ENCODE measurements at regions not wholly inside any gene's neighbourhood (a gene's known extent, or its start where the extent isn't known, plus 50 kb on each side); places are given as distances from the start of the nearest gene placed in this dataset.
A peak's percentile ranks its signal among the peaks of the same experiment; 100 is the strongest.
"Not testable (repeated sequence)": the region's sequence is repeated elsewhere in the genome, so short reads cannot be mapped to it uniquely, and the experiment has no call there.

- no peak for DNase-seq
These were observed 111.5 kb upstream of the SVIL start for GRCh38 chr10:29746080-29746797.

- DNase-seq, result no peak
These were observed 106.3 kb upstream of the SVIL start for GRCh38 chr10:29740981-29741545.

- no peak for DNase-seq
These were observed 103.6 kb upstream of the SVIL start for GRCh38 chr10:29738341-29738740.

GRCh38 chr10:29737074-29737593, 102.4 kb upstream of the SVIL start:
- no peak for DNase-seq

GRCh38 chr10:29736366-29737073, 101.7 kb upstream of the SVIL start:
- DNase-seq, result no peak

GRCh38 chr10:29735628-29736365, 101.0 kb upstream of the SVIL start:
- peak in 1 of 2 experiments; percentile 47 for DNase-seq

- peak in 1 of 2 experiments; percentile 18 for DNase-seq
These were observed 100.3 kb upstream of the SVIL start for GRCh38 chr10:29734962-29735627.

- DNase-seq, result no peak
These were observed 99.8 kb upstream of the SVIL start for GRCh38 chr10:29734640-29734961.

GRCh38 chr10:29733323-29733722, 98.6 kb upstream of the SVIL start:
- no peak for DNase-seq

GRCh38 chr10:29732918-29733317, 98.1 kb upstream of the SVIL start:
- DNase-seq, result no peak

GRCh38 chr10:29731760-29732159, 97.0 kb upstream of the SVIL start:
- DNase-seq, result peak; percentile 4 to 63

- no peak for DNase-seq
These were observed 96.2 kb upstream of the SVIL start for GRCh38 chr10:29730969-29731368.

- DNase-seq, result no peak
These were observed 95.7 kb upstream of the SVIL start for GRCh38 chr10:29730458-29730857.

GRCh38 chr10:29728541-29729049, 93.8 kb upstream of the SVIL start:
- DNase-seq, result no peak

GRCh38 chr10:29725927-29726326, 91.2 kb upstream of the SVIL start:
- DNase-seq, result not testable (repeated sequence)

- no peak for DNase-seq
These were observed 90.5 kb upstream of the SVIL start for GRCh38 chr10:29725133-29725720.

- DNase-seq, result no peak
These were observed 89.0 kb upstream of the SVIL start for GRCh38 chr10:29723726-29724125.

GRCh38 chr10:29722777-29723176, 88.0 kb upstream of the SVIL start:
- DNase-seq, result no peak

- DNase-seq, result no peak
These were observed 85.4 kb upstream of the SVIL start for GRCh38 chr10:29720149-29720548.

- no peak for DNase-seq
These were observed 84.5 kb upstream of the SVIL start for GRCh38 chr10:29719281-29719675.

GRCh38 chr10:29715296-29715695, 80.5 kb upstream of the SVIL start:
- no peak for DNase-seq
